ENCODE measurements at regions not wholly inside any gene's neighbourhood (a gene's known extent, or its start where the extent isn't known, plus 50 kb on each side); places are given as distances from the start of the nearest gene placed in this dataset.

DNA sequence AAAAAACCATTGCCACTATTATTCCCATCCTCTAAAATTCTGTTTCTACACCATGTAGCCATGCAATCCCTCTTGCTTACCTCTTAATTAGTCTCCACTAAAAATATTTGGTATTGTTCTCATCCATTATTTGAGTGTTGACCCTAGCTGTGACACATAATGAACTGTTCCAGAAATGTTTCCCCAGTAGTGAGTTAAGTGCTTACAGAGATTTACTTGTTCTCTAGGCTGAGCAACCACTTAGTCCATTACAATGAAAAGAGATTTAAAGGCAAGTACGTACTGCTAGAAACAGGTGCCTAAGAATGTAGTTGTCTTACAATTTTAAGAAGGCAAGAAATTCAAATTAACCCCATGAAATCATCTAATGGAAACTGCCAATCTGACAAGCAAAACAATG is 112.7 kb upstream of the PTPN13 start:
- ATAC-seq (ENCODE audit: low FRiP score) (no peak), DNase-seq (ENCODE audit: low spot score) (no peak)
- TF ChIP-seq, protein P1, sequence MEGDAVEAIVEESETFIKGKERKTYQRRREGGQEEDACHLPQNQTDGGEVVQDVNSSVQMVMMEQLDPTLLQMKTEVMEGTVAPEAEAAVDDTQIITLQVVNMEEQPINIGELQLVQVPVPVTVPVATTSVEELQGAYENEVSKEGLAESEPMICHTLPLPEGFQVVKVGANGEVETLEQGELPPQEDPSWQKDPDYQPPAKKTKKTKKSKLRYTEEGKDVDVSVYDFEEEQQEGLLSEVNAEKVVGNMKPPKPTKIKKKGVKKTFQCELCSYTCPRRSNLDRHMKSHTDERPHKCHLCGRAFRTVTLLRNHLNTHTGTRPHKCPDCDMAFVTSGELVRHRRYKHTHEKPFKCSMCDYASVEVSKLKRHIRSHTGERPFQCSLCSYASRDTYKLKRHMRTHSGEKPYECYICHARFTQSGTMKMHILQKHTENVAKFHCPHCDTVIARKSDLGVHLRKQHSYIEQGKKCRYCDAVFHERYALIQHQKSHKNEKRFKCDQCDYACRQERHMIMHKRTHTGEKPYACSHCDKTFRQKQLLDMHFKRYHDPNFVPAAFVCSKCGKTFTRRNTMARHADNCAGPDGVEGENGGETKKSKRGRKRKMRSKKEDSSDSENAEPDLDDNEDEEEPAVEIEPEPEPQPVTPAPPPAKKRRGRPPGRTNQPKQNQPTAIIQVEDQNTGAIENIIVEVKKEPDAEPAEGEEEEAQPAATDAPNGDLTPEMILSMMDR (IDR thresholded peaks at IDR 0.05), result no peak

DNA sequence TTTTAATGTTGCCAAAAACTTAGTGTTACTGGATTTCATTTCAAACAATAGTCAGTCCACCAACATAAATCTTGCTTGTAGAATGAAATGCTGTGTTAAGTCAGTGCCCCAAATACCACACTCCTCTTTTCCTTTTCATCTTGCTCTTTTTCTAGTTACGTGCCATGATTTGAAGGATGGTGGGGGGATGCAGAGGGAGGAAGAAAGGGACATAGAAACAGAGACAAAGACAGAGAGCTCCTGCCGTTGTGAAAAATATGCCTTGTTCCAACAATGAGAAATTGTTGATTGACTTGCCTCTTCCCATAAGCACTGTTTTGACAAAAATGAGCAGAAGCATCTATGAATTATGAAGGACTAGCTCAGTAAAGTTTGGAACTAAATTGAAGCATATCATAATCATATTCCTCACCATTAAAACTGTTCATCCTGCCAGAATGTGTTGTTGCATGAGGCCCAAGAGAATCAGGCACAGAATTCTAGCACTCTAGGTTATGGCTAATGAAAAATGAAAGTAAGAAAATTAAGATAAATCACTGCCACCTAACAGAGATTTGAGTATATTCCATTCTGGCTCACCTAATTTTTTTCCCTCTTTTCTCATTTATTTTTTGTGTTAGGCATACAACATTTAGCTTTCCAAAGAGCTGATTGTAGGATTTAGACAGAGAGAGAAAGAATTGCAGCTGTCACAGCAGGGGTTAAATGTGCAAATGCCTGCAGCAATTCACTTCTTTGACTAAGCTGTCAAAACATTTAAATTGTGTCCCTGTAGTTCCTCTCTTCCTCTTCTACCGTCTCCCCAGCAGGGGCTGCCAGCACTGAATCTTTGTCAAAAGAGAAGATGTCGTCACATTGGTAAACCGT is 111.6 kb upstream of the PTPN13 start:
- TF ChIP-seq, protein P1 (IDR thresholded peaks at IDR 0.05), result no peak
- no peak for ATAC-seq (ENCODE audit: low FRiP score)
- DNase-seq (ENCODE audit: low spot score), result no peak

DNA sequence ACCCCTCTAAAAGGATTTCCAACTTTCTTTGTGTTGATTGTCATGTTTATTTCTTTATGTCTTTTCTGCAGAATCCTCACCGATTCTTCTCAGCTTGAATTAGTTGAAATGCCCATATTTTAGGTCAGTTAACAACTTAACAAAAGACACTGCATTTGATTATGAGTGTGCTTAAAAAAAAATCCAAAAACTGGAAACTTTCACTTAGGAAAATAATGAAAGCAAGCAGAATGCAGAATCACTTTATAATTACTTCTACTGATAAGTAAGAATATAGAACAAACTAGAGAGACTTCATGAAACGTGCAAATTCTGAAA is 111.0 kb upstream of the PTPN13 start:
- TF ChIP-seq, protein P1 (IDR thresholded peaks at IDR 0.05), result no peak
- no peak for ATAC-seq (ENCODE audit: low FRiP score)
- DNase-seq (ENCODE audit: low spot score), result no peak

DNA sequence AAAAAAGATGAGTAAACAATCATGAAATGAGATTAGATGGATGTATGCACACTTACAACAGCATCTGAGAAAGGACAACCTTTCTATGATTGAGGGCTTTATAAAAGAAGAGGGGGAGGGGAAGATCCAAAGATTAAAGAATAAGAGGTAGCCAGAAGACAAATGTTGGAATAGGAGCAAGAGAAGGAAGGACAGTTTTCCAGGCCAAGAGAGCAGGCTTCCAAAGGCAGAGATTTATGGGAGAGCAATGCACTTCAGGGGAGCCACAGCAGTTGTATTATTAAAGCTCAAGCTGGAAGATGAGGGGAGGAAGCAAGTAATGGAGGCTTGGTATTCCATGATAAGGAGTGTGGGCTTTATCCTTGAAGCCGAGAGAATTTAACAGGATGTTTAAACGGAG is 110.3 kb upstream of the PTPN13 start:
- ATAC-seq (ENCODE audit: low FRiP score) (no peak), DNase-seq (ENCODE audit: low spot score) (no peak)
- TF ChIP-seq, protein P1 (IDR thresholded peaks at IDR 0.05), result no peak

DNA sequence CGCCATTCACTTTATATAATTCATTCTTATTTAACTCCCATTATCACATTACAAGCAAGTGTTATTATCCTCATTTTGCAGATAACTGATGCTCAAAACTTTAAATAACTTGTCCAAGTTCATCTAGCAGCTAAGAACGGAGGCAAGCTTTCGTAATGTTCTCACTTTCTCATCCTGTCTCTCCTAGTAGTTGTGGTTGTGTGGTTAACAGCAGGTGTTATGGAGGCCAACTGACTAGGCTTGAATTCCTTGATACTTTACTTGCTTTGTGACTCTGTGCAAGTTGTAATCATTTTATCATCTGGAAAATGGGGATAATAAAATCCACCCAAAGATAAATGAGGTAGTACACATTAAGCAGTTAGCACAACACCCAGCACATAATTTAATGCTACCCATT is 109.9 kb upstream of the PTPN13 start:
- DNase-seq (ENCODE audit: low spot score) (no peak), ATAC-seq (ENCODE audit: low FRiP score) (no peak)
- TF ChIP-seq, protein P1 (IDR thresholded peaks at IDR 0.05), result no peak

DNA sequence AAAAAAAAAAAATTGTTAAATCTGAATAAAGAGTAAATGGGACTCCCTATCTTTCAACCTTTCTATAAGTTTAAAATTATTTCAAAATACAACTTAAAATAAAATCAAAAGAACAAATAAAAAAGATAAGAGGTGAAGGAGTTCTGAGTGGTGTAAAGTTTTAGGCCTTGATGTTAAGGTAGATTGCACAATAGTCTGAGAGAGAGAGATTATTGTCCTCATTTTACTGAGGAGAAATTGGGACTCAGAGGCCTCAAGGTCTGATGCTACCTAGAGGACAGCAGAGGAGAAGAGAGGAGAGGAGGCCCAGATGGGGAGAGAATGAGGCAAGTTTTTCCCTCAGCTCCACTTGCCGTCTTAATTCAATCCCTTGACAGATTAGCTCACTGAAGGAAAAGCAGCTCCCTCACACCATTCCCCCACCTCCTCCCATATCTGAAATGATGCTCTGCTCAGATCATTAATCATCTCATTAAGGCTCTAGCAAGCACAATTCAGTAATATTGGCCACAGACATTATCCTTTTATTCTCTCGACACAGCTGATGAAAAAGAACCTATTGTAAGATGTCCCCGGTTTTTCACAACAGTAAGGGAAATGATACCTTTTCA is 106.3 kb upstream of the PTPN13 start:
- DNase-seq (ENCODE audit: low spot score) (no peak), ATAC-seq (ENCODE audit: low FRiP score) (no peak)
- TF ChIP-seq, protein P1 (IDR thresholded peaks at IDR 0.05), result no peak

DNA sequence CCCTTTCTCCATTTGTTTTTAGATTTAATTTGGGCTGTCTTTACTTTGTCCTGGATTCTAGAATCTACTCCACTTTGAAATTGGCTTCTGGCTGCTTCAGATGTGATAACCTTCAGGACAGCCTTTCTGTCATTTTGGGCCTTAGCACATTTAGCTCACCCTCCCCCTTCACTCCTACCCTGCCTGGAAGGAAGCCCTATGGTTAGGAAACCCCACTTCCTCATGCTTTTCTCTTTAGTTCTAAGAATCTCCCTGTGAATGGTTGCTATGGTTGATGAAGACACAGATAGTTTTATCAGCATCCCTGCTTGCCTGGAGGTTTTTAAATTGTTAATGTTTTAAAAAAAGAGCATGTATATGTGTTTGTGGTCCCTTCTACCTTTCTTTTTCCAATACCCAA is 100.7 kb upstream of the PTPN13 start:
- ATAC-seq (ENCODE audit: low FRiP score) (no peak), DNase-seq (ENCODE audit: low spot score) (no peak)
- TF ChIP-seq, protein P1 (IDR thresholded peaks at IDR 0.05), result no peak

All from omental fat pad (tissue), 3 donors.